HCT116 (cell line): ENCODE measurements at regions not wholly inside any gene's neighbourhood (a gene's known extent, or its start where the extent isn't known, plus 50 kb on each side); places are given as distances from the start of the nearest gene placed in this dataset.

Source experiments
- ATAC-seq: fragments of 200-7000 bp; cut with Tn5 transposase; 2 replicates; pipeline ENCODE4 v1.9.1; 2020; ENCODE audit warnings: mild to moderate bottlenecking, moderate library complexity
- BruUV-seq: library from RNA; stranded (reverse); fragments of 400-500 nt; replicated peaks from 2 replicates; lab custom pipeline; 2021; lab: Mats Ljungman, UMichigan
- CTCF ChIA-PET: fragments of 300-600 bp; sonication (Branson Sonifier 250); formaldehyde crosslinking; loops from one replicate; lab custom pipeline; 2021; ENCODE audit warnings: antibody characterized with exemption; lab: Charles Lee
- POLR2A ChIA-PET: fragments of 300-600, 350-600 bp; sonication (Branson Sonifier 250); formaldehyde crosslinking; loops from one replicate; lab custom pipeline; 2021; ENCODE audit warnings: antibody characterized with exemption; lab: Charles Lee
- RAD21 ChIA-PET, 2 experiments: fragments of 300-600 bp; sonication (Branson Sonifier 250); formaldehyde crosslinking; loops; one replicate each; lab custom pipeline; 2023; ENCODE audit warnings: low total read pairs in 2 of 2; ENCODE audit not compliant: uncharacterized antibody in 2 of 2, unreplicated experiment in 2 of 2, low non-redundant PET in 1 of 2; lab: Charles Lee
- DNase-seq: peaks from one replicate; pipeline ENCODE4 v3.0.0-alpha.2; 2010; ENCODE audit warnings: low read depth, low spot score
- H2AFZ ChIP-seq: fragments of 200-600 bp; shearing (Covaris generic), sonication (generic); 2 replicates; pipeline ENCODE4 v1.6.1; 2017; ENCODE audit warnings: low read depth, mixed run types, mixed read lengths, antibody characterized with exemption, low read length; ENCODE audit not compliant: poor library complexity, severe bottlenecking
- H3K27ac ChIP-seq: 2 replicates; pipeline ENCODE4 v1.5.1; 2012; ENCODE audit warnings: low read depth, low read length
- H3K27me3 ChIP-seq: fragments of 200-600 bp; sonication (generic); 2 replicates; pipeline ENCODE4 v1.6.1; 2016; ENCODE audit warnings: mixed run types, low read length, mixed read lengths; ENCODE audit not compliant: insufficient read depth
- H3K36me3 ChIP-seq, 2 experiments: fragments of 200-500 bp in 1 of 2; fragments of 200-600 bp in 1 of 2; sonication (Bioruptor generic) in 1 of 2; sonication (generic) in 1 of 2; 2 replicates each; pipeline versions ENCODE4 v1.5.1 to v1.6.1; 2014 to 2016; ENCODE audit warnings: low read length in 2 of 2, inconsistent platforms in 1 of 2, mixed read lengths in 1 of 2, mixed run types in 1 of 2; ENCODE audit not compliant: insufficient read depth in 2 of 2, control insufficient read depth in 1 of 2
- H3K4me1 ChIP-seq, 2 experiments: fragments of 200-600 bp in 1 of 2; sonication (generic) in 1 of 2; 2 replicates each; pipeline versions ENCODE4 v1.5.1 to v1.6.1; 2012 to 2017; ENCODE audit warnings: low read length in 2 of 2, inconsistent platforms in 1 of 2, mild to moderate bottlenecking in 1 of 2, mixed read lengths in 1 of 2, mixed run types in 1 of 2, moderate library complexity in 1 of 2; ENCODE audit not compliant: insufficient read depth in 2 of 2, control insufficient read depth in 1 of 2
- H3K4me2 ChIP-seq: fragments of 200-600 bp; sonication (generic); 2 replicates; pipeline ENCODE4 v1.6.1; 2017; ENCODE audit warnings: mixed run types, low read length, mixed read lengths
- H3K4me3 ChIP-seq, 2 experiments: fragments of 200-600 bp in 1 of 2; sonication (generic) in 1 of 2; replicated peaks in 1 of 2; 2 replicates each; pipeline ENCODE4 v1.5.1; 2011 to 2016; ENCODE audit warnings: low read length in 2 of 2, control low read depth in 1 of 2, low read depth in 1 of 2, mild to moderate bottlenecking in 1 of 2, mixed read lengths in 1 of 2, mixed run types in 1 of 2
- H3K79me2 ChIP-seq: fragments of 200-600 bp; sonication (generic); 2 replicates; pipeline ENCODE4 v1.6.1; 2017; ENCODE audit warnings: mild to moderate bottlenecking, mixed run types, low read length, moderate library complexity, mixed read lengths; ENCODE audit not compliant: insufficient read depth
- H3K9ac ChIP-seq: fragments of 200-600 bp; sonication (generic); 2 replicates; pipeline ENCODE4 v1.6.1; 2016; ENCODE audit warnings: low read length, mixed read lengths
- H3K9me2 ChIP-seq: fragments of 200-600 bp; sonication (generic), shearing (Covaris generic); 2 replicates; pipeline ENCODE4 v1.6.1; 2017; ENCODE audit warnings: mixed run types, mild to moderate bottlenecking, moderate library complexity; ENCODE audit not compliant: insufficient read depth
- H3K9me3 ChIP-seq, 2 experiments: fragments of 200-500 bp in 1 of 2; fragments of 200-600 bp in 1 of 2; sonication (Bioruptor generic) in 1 of 2; sonication (generic) in 1 of 2; 2 replicates each; pipeline ENCODE4 v1.6.1; 2014 to 2017; ENCODE audit warnings: low read length in 2 of 2, mixed read lengths in 2 of 2, inconsistent platforms in 1 of 2, low read depth in 1 of 2, mild to moderate bottlenecking in 1 of 2, mixed run types in 1 of 2, moderate library complexity in 1 of 2; ENCODE audit not compliant: control insufficient read depth in 1 of 2, insufficient read depth in 1 of 2
- H4K20me1 ChIP-seq: fragments of 200-600 bp; sonication (generic), shearing (Covaris generic); 2 replicates; pipeline ENCODE4 v1.6.1; 2017; ENCODE audit warnings: mixed run types, mild to moderate bottlenecking, moderate library complexity; ENCODE audit not compliant: insufficient read depth
- ATF3 ChIP-seq: IDR thresholded peaks from 2 replicates; pipeline ENCODE4 v1.6.1; 2012
- CBX3 ChIP-seq: IDR thresholded peaks from 2 replicates; pipeline ENCODE4 v1.6.1; 2012; ENCODE audit warnings: low read depth
- CEBPB ChIP-seq: IDR thresholded peaks from 2 replicates; pipeline ENCODE4 v1.6.1; 2012; ENCODE audit warnings: low read depth
- CTCF ChIP-seq, 3 experiments: fragments of 200-600 bp in 1 of 3; sonication (generic) in 1 of 3; IDR thresholded peaks in 2 of 3; conservative IDR thresholded peaks in 1 of 3; 2 replicates each; pipeline ENCODE4 v1.5.1; 2012 to 2017; ENCODE audit warnings: low read depth in 2 of 3, low read length in 2 of 3, antibody characterized with exemption in 1 of 3, borderline replicate concordance in 1 of 3, control low read depth in 1 of 3, mild to moderate bottlenecking in 1 of 3, mixed read lengths in 1 of 3, mixed run types in 1 of 3, moderate library complexity in 1 of 3; ENCODE audit not compliant: insufficient read depth in 1 of 3
- EZH2 ChIP-seq: fragments of 200-600 bp; sonication (generic); IDR thresholded peaks from 2 replicates; pipeline ENCODE4 v1.6.1; 2017; ENCODE audit warnings: antibody characterized with exemption, mixed run types
- FOSL1 ChIP-seq: IDR thresholded peaks from 2 replicates; pipeline ENCODE4 v1.6.1; 2012; ENCODE audit warnings: low read depth
- MAX ChIP-seq: IDR thresholded peaks from 2 replicates; pipeline ENCODE4 v1.6.1; 2012
- POLR2AphosphoS5 ChIP-seq: IDR thresholded peaks from 2 replicates; pipeline ENCODE4 v1.6.1; 2011; ENCODE audit warnings: mild to moderate bottlenecking, low read depth, low read length, moderate library complexity
- SIN3A ChIP-seq: IDR thresholded peaks from 2 replicates; pipeline ENCODE4 v1.6.1; 2012; ENCODE audit warnings: low read depth
- YY1 ChIP-seq: IDR thresholded peaks from 2 replicates; pipeline ENCODE4 v1.6.1; 2011; ENCODE audit warnings: low read length, low read depth, moderate library complexity, mild to moderate bottlenecking; ENCODE audit not compliant: insufficient replicate concordance; ENCODE audit errors: extremely low read depth
- ZNF274 ChIP-seq: fragments of 200-500 bp; sonication (Bioruptor generic); IDR thresholded peaks from 2 replicates; pipeline ENCODE4 v1.6.1; 2014; ENCODE audit warnings: mild to moderate bottlenecking, low read depth, low read length, inconsistent platforms
- intact Hi-C: fragments of 100-400 bp; cut with micrococcal nuclease; formaldehyde crosslinking; loops from 2 replicates; pipeline ENCODE4 v1.10.0; 2022

GRCh38 chr2:118250001-118250400 is 161.7 kb downstream of the INSIG2 start (continued):
- TF ChIP-seq CBX3 (no peak), FOSL1 (no peak), SIN3A (no peak), CEBPB (no peak), YY1 (no peak), POLR2AphosphoS5 (no peak), EZH2 (no peak), CTCF (IDR thresholded peaks at IDR 0.05 in 2 of 3, conservative IDR thresholded peaks at IDR 0.05 in 1 of 3; ENCODE audit: borderline replicate concordance in 1 of 3, insufficient read depth in 1 of 3, low read depth in 2 of 3, low read length in 2 of 3) (no peak), ATF3 (no peak)

- Histone ChIP-seq H3K4me2 (peak overlapping the region; percentile 72), H3K4me1 (peaks cover 12 to 35% of the 10 kb centered on the region in 2 experiments), H3K9ac (no peak overlapping the region), H3K9me3 (no peaks in the 10 kb centered on the region), H3K27me3 (no peaks in the 10 kb centered on the region), H4K20me1 (no peaks in the 10 kb centered on the region), H3K9me2 (no peaks in the 10 kb centered on the region), H3K36me3 (no peaks in the 10 kb centered on the region), H3K4me3 (no peak overlapping the region), H3K79me2 (no peaks in the 10 kb centered on the region), H2AFZ (no peak overlapping the region), H3K27ac (no peak overlapping the region)
- POLR2A ChIA-PET, result no interaction called here
- CTCF ChIA-PET, result interaction anchor here (1.4 kb wide), 1 partner anchor 606 kb away, joined by 4 read pairs; no protein-coding TSS in a partner anchor
- ATAC-seq, result 0 out of 2 replicates have a peak, but pooled peaks have one; percentile 22
- TF ChIP-seq ZNF274 (no peak), MAX (peak; percentile 53; the same call in 1 of the 2 replicates)
- RAD21 ChIA-PET, result no interaction called here
- no peak for DNase-seq
- no TSS peak for BruUV-seq
- intact Hi-C loops, result no loop called here
These were observed 161.3 kb downstream of the INSIG2 start for GRCh38 chr2:118249531-118249930.
